ENCODE measurements at regions not wholly inside any gene's neighbourhood (a gene's known extent, or its start where the extent isn't known, plus 50 kb on each side); places are given as distances from the start of the nearest gene placed in this dataset.

GRCh38 chr12:19884021-19884492 lies 444.8 kb downstream of the AEBP2 start:
- peak; percentile 47 for DNase-seq

- no peak for DNase-seq
These were observed 446.0 kb downstream of the AEBP2 start for GRCh38 chr12:19885093-19885812.

- no peak for DNase-seq
These were observed 446.8 kb downstream of the AEBP2 start for GRCh38 chr12:19886065-19886464.

GRCh38 chr12:19886639-19887064 lies 447.4 kb downstream of the AEBP2 start:
- no peak for DNase-seq

GRCh38 chr12:19890024-19890423 lies 450.7 kb downstream of the AEBP2 start:
- no peak for DNase-seq

GRCh38 chr12:19891936-19892591 lies 452.8 kb downstream of the AEBP2 start:
- DNase-seq = peak; percentile 74

- peak; percentile 46 for DNase-seq
These were observed 454.2 kb downstream of the AEBP2 start for GRCh38 chr12:19893514-19893913.

- peak; percentile 81 for DNase-seq
These were observed 454.8 kb downstream of the AEBP2 start for GRCh38 chr12:19894050-19894449.

GRCh38 chr12:19894803-19895202 lies 455.5 kb downstream of the AEBP2 start:
- DNase-seq = no peak

GRCh38 chr12:19895246-19896020 lies 456.1 kb downstream of the AEBP2 start:
- DNase-seq = peak; percentile 62

- peak; percentile 76 for DNase-seq
These were observed 456.7 kb downstream of the AEBP2 start for GRCh38 chr12:19896041-19896440.

GRCh38 chr12:19896534-19896933 lies 457.2 kb downstream of the AEBP2 start:
- no peak for DNase-seq

GRCh38 chr12:19897900-19898408 lies 458.7 kb downstream of the AEBP2 start:
- DNase-seq = no peak

- no peak for DNase-seq
These were observed 462.5 kb downstream of the AEBP2 start for GRCh38 chr12:19901841-19902240.

GRCh38 chr12:19904819-19905218 lies 463.5 kb upstream of the PDE3A start:
- DNase-seq = no peak

- no peak for DNase-seq
These were observed 459.5 kb upstream of the PDE3A start for GRCh38 chr12:19908830-19909229.

- DNase-seq = no peak
These were observed 458.9 kb upstream of the PDE3A start for GRCh38 chr12:19909418-19909817.

GRCh38 chr12:19910681-19911080 lies 457.7 kb upstream of the PDE3A start:
- peak; percentile 69 for DNase-seq

GRCh38 chr12:19912991-19913390 lies 455.3 kb upstream of the PDE3A start:
- no peak for DNase-seq

- DNase-seq = peak; percentile 50
These were observed 452.7 kb upstream of the PDE3A start for GRCh38 chr12:19915392-19916195.

GRCh38 chr12:19916196-19916753 lies 452.1 kb upstream of the PDE3A start:
- no peak for DNase-seq

GRCh38 chr12:19916974-19917373 lies 451.4 kb upstream of the PDE3A start:
- no peak for DNase-seq

Measured in fibroblast of skin of right quadriceps (primary cell).